CD4-positive, alpha-beta T cell (primary cell): ENCODE measurements at regions not wholly inside any gene's neighbourhood (a gene's known extent, or its start where the extent isn't known, plus 50 kb on each side); places are given as distances from the start of the nearest gene placed in this dataset.

Source experiments
- ATAC-seq: fragments of 200-7000 bp; cut with Tn5 transposase; one replicate; pipeline ENCODE4 v1.10.0; 2022; ENCODE audit warnings: mild to moderate bottlenecking; ENCODE audit not compliant: poor library complexity
- CTCF ChIA-PET: fragments of 350-600 bp; sonication (Branson Sonifier 250); formaldehyde crosslinking; loops from one replicate; lab custom pipeline; 2021; ENCODE audit warnings: antibody characterized with exemption, inconsistent platforms; lab: Charles Lee
- POLR2A ChIA-PET: fragments of 350-600 bp; sonication (Branson Sonifier 250); formaldehyde crosslinking; loops from one replicate; lab custom pipeline; 2021; ENCODE audit warnings: antibody characterized with exemption, inconsistent platforms; lab: Charles Lee
- DNase-seq, 14 experiments: peaks; one replicate each; pipeline ENCODE4 v3.0.0-alpha.2; 2013 to 2020; ENCODE audit warnings: mixed read lengths in 2 of 14
- H3K27ac ChIP-seq, 2 donors: one replicate each; pipeline versions ENCODE4 v1.5.1 to v1.7.0; 2013; ENCODE audit warnings: low read length in 2 of 2, low read depth in 1 of 2, mild to moderate bottlenecking in 1 of 2
- H3K27me3 ChIP-seq, 2 experiments: 1 replicate in 1 of 2; 2 replicates in 1 of 2; pipeline versions ENCODE4 v1.6.1 to v1.7.0; 2013; ENCODE audit warnings: low read length in 2 of 2, control low read depth in 1 of 2, mild to moderate bottlenecking in 1 of 2, moderate library complexity in 1 of 2; ENCODE audit not compliant: insufficient read depth in 2 of 2, control insufficient read depth in 1 of 2
- H3K36me3 ChIP-seq: one replicate; pipeline ENCODE4 v1.6.1; 2013; ENCODE audit warnings: low read length, control low read depth; ENCODE audit not compliant: insufficient read depth
- H3K4me1 ChIP-seq: one replicate; pipeline ENCODE4 v1.6.1; 2013; ENCODE audit warnings: low read length, control low read depth; ENCODE audit not compliant: insufficient read depth
- H3K4me3 ChIP-seq: one replicate; pipeline ENCODE4 v1.5.1; 2013; ENCODE audit warnings: mild to moderate bottlenecking, low read length, moderate library complexity
- H3K9me3 ChIP-seq, 2 experiments: 1 replicate in 1 of 2; 2 replicates in 1 of 2; pipeline versions ENCODE4 v1.6.1 to v1.7.0; 2013; ENCODE audit warnings: low read length in 2 of 2, mild to moderate bottlenecking in 2 of 2, control low read depth in 1 of 2, moderate library complexity in 1 of 2; ENCODE audit not compliant: control insufficient read depth in 1 of 2, insufficient read depth in 1 of 2
- H3K27ac Mint-ChIP-seq: one replicate; pipeline ENCODE4 v1.8.0; 2020; ENCODE audit warnings: mixed read lengths
- H3K27me3 Mint-ChIP-seq: one replicate; pipeline ENCODE4 v1.8.0; 2021; ENCODE audit warnings: mixed read lengths
- H3K36me3 Mint-ChIP-seq: one replicate; pipeline ENCODE4 v1.8.0; 2021; ENCODE audit warnings: low read depth, mixed read lengths
- H3K4me1 Mint-ChIP-seq: one replicate; pipeline ENCODE4 v1.8.0; 2021; ENCODE audit warnings: low read depth, mixed read lengths
- H3K4me3 Mint-ChIP-seq: one replicate; pipeline ENCODE4 v1.8.0; 2020; ENCODE audit warnings: mild to moderate bottlenecking, mixed read lengths
- H3K9me3 Mint-ChIP-seq: one replicate; pipeline ENCODE4 v1.8.0; 2020; ENCODE audit warnings: mixed read lengths
- intact Hi-C, 2 experiments: fragments of 100-400 bp; cut with DNase I in 1 of 2; cut with micrococcal nuclease in 1 of 2; formaldehyde crosslinking; loops; one replicate each; pipeline versions ENCODE4 v1.15.1 to v1.9.0; 2023 to 2025; cut with DNase I, micrococcal nuclease
- TF ChIP-seq, protein P1 (sequence below): fragments of 200-600 bp; IDR thresholded peaks from one replicate; pipeline ENCODE4 v1.8.0; 2022; ENCODE audit warnings: antibody characterized with exemption, mild to moderate bottlenecking

DNA sequence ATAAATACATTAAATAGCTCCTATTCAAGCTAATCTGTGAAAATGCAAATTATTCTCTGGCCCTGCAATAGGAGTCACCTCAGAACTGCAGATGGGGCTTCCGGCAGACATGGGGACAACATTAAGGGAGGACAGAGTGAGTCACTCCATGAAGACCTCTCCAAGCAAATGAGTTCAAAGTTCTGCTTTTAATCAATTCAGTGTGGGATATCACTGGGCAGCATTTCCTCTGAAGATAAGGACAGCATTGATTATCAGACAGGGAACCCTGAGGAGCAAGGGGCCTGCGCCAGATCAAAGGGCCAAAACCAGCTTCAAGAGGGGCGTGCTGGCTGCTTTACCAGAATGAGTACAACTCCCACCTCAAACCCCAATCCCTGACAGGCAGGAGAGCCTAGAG lies 356.9 kb upstream of the KLHL29 start:
- Histone ChIP-seq H3K9me3 (peaks cover 0 to 4% of the 10 kb centered on the region in 2 experiments), H3K27me3 (peaks cover 0 to 7% of the 10 kb centered on the region in 2 experiments), H3K27ac (no peak overlapping the region), H3K4me3 (no peak overlapping the region), H3K36me3 (no peaks in the 10 kb centered on the region), H3K4me1 (no peaks in the 10 kb centered on the region)
- CTCF ChIA-PET, result no interaction called here
- H3K36me3 Mint-ChIP-seq, result no peaks in the 10 kb centered on the region
- H3K27me3 Mint-ChIP-seq, result peaks cover 5% of the 10 kb centered on the region
- no peaks in the 10 kb centered on the region for H3K4me1 Mint-ChIP-seq
- H3K27ac Mint-ChIP-seq, result no peak overlapping the region
- no peak overlapping the region for H3K4me3 Mint-ChIP-seq
- TF ChIP-seq, protein P1, sequence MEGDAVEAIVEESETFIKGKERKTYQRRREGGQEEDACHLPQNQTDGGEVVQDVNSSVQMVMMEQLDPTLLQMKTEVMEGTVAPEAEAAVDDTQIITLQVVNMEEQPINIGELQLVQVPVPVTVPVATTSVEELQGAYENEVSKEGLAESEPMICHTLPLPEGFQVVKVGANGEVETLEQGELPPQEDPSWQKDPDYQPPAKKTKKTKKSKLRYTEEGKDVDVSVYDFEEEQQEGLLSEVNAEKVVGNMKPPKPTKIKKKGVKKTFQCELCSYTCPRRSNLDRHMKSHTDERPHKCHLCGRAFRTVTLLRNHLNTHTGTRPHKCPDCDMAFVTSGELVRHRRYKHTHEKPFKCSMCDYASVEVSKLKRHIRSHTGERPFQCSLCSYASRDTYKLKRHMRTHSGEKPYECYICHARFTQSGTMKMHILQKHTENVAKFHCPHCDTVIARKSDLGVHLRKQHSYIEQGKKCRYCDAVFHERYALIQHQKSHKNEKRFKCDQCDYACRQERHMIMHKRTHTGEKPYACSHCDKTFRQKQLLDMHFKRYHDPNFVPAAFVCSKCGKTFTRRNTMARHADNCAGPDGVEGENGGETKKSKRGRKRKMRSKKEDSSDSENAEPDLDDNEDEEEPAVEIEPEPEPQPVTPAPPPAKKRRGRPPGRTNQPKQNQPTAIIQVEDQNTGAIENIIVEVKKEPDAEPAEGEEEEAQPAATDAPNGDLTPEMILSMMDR, result no peak
- no peak for DNase-seq
- no peak for ATAC-seq
- intact Hi-C loops, result no loop called here
- no peaks in the 10 kb centered on the region for H3K9me3 Mint-ChIP-seq
- POLR2A ChIA-PET, result no interaction called here

- Mint-ChIP-seq H3K4me3 (no peak overlapping the region), H3K36me3 (no peaks in the 10 kb centered on the region), H3K9me3 (no peaks in the 10 kb centered on the region), H3K27ac (no peak overlapping the region), H3K4me1 (no peaks in the 10 kb centered on the region), H3K27me3 (peaks cover 5% of the 10 kb centered on the region)
- TF ChIP-seq, protein P1, result no peak
- no peak overlapping the region for H3K27ac ChIP-seq
- peaks cover 0 to 7% of the 10 kb centered on the region in 2 experiments for H3K27me3 ChIP-seq
- H3K4me1 ChIP-seq, result no peaks in the 10 kb centered on the region
- H3K9me3 ChIP-seq, result peaks cover 0 to 4% of the 10 kb centered on the region in 2 experiments
- no peaks in the 10 kb centered on the region for H3K36me3 ChIP-seq
- CTCF ChIA-PET, result no interaction called here
- DNase-seq (no peak), ATAC-seq (no peak)
- intact Hi-C loops, result no loop called here
- POLR2A ChIA-PET, result no interaction called here
- no peak overlapping the region for H3K4me3 ChIP-seq
Observed at GRCh38 chr2:23029111-23029510, 355.9 kb upstream of the KLHL29 start.

GRCh38 chr2:23029951-23030350 lies 355.0 kb upstream of the KLHL29 start:
- no peak for DNase-seq
- Mint-ChIP-seq H3K9me3 (no peaks in the 10 kb centered on the region), H3K27ac (no peak overlapping the region), H3K4me1 (no peaks in the 10 kb centered on the region), H3K27me3 (peaks cover 5% of the 10 kb centered on the region), H3K36me3 (no peaks in the 10 kb centered on the region), H3K4me3 (no peak overlapping the region)
- POLR2A ChIA-PET, result no interaction called here
- TF ChIP-seq, protein P1, result no peak
- H3K27ac ChIP-seq, result no peak overlapping the region
- H3K36me3 ChIP-seq, result no peaks in the 10 kb centered on the region
- intact Hi-C loops, result no loop called here
- H3K9me3 ChIP-seq, result peaks cover 0 to 4% of the 10 kb centered on the region in 2 experiments
- H3K4me1 ChIP-seq, result no peaks in the 10 kb centered on the region
- ATAC-seq, result no peak
- peaks cover 0 to 7% of the 10 kb centered on the region in 2 experiments for H3K27me3 ChIP-seq
- CTCF ChIA-PET, result no interaction called here
- no peak overlapping the region for H3K4me3 ChIP-seq
